HCT116 (cell line): ENCODE measurements at regions not wholly inside any gene's neighbourhood (a gene's known extent, or its start where the extent isn't known, plus 50 kb on each side); places are given as distances from the start of the nearest gene placed in this dataset.

ENCODE experiments used
- ATAC-seq: fragments of 200-7000 bp; cut with Tn5 transposase; 2 replicates; pipeline ENCODE4 v1.9.1; 2020; ENCODE audit warnings: mild to moderate bottlenecking, moderate library complexity
- BruUV-seq: library from RNA; stranded (reverse); fragments of 400-500 nt; replicated peaks from 2 replicates; lab custom pipeline; 2021; lab: Mats Ljungman, UMichigan
- CTCF ChIA-PET: fragments of 300-600 bp; sonication (Branson Sonifier 250); formaldehyde crosslinking; loops from one replicate; lab custom pipeline; 2021; ENCODE audit warnings: antibody characterized with exemption; lab: Charles Lee
- POLR2A ChIA-PET: fragments of 300-600, 350-600 bp; sonication (Branson Sonifier 250); formaldehyde crosslinking; loops from one replicate; lab custom pipeline; 2021; ENCODE audit warnings: antibody characterized with exemption; lab: Charles Lee
- RAD21 ChIA-PET, 2 experiments: fragments of 300-600 bp; sonication (Branson Sonifier 250); formaldehyde crosslinking; loops; one replicate each; lab custom pipeline; 2023; ENCODE audit warnings: low total read pairs in 2 of 2; ENCODE audit not compliant: uncharacterized antibody in 2 of 2, unreplicated experiment in 2 of 2, low non-redundant PET in 1 of 2; lab: Charles Lee
- DNase-seq: peaks from one replicate; pipeline ENCODE4 v3.0.0-alpha.2; 2010; ENCODE audit warnings: low read depth, low spot score
- H2AFZ ChIP-seq: fragments of 200-600 bp; shearing (Covaris generic), sonication (generic); 2 replicates; pipeline ENCODE4 v1.6.1; 2017; ENCODE audit warnings: low read depth, mixed run types, mixed read lengths, antibody characterized with exemption, low read length; ENCODE audit not compliant: poor library complexity, severe bottlenecking
- H3K27ac ChIP-seq: 2 replicates; pipeline ENCODE4 v1.5.1; 2012; ENCODE audit warnings: low read depth, low read length
- H3K27me3 ChIP-seq: fragments of 200-600 bp; sonication (generic); 2 replicates; pipeline ENCODE4 v1.6.1; 2016; ENCODE audit warnings: mixed run types, low read length, mixed read lengths; ENCODE audit not compliant: insufficient read depth
- H3K36me3 ChIP-seq, 2 experiments: fragments of 200-500 bp in 1 of 2; fragments of 200-600 bp in 1 of 2; sonication (Bioruptor generic) in 1 of 2; sonication (generic) in 1 of 2; 2 replicates each; pipeline versions ENCODE4 v1.5.1 to v1.6.1; 2014 to 2016; ENCODE audit warnings: low read length in 2 of 2, inconsistent platforms in 1 of 2, mixed read lengths in 1 of 2, mixed run types in 1 of 2; ENCODE audit not compliant: insufficient read depth in 2 of 2, control insufficient read depth in 1 of 2
- H3K4me1 ChIP-seq, 2 experiments: fragments of 200-600 bp in 1 of 2; sonication (generic) in 1 of 2; 2 replicates each; pipeline versions ENCODE4 v1.5.1 to v1.6.1; 2012 to 2017; ENCODE audit warnings: low read length in 2 of 2, inconsistent platforms in 1 of 2, mild to moderate bottlenecking in 1 of 2, mixed read lengths in 1 of 2, mixed run types in 1 of 2, moderate library complexity in 1 of 2; ENCODE audit not compliant: insufficient read depth in 2 of 2, control insufficient read depth in 1 of 2
- H3K4me2 ChIP-seq: fragments of 200-600 bp; sonication (generic); 2 replicates; pipeline ENCODE4 v1.6.1; 2017; ENCODE audit warnings: mixed run types, low read length, mixed read lengths
- H3K4me3 ChIP-seq, 2 experiments: fragments of 200-600 bp in 1 of 2; sonication (generic) in 1 of 2; replicated peaks in 1 of 2; 2 replicates each; pipeline ENCODE4 v1.5.1; 2011 to 2016; ENCODE audit warnings: low read length in 2 of 2, control low read depth in 1 of 2, low read depth in 1 of 2, mild to moderate bottlenecking in 1 of 2, mixed read lengths in 1 of 2, mixed run types in 1 of 2
- H3K79me2 ChIP-seq: fragments of 200-600 bp; sonication (generic); 2 replicates; pipeline ENCODE4 v1.6.1; 2017; ENCODE audit warnings: mild to moderate bottlenecking, mixed run types, low read length, moderate library complexity, mixed read lengths; ENCODE audit not compliant: insufficient read depth
- H3K9ac ChIP-seq: fragments of 200-600 bp; sonication (generic); 2 replicates; pipeline ENCODE4 v1.6.1; 2016; ENCODE audit warnings: low read length, mixed read lengths
- H3K9me2 ChIP-seq: fragments of 200-600 bp; sonication (generic), shearing (Covaris generic); 2 replicates; pipeline ENCODE4 v1.6.1; 2017; ENCODE audit warnings: mixed run types, mild to moderate bottlenecking, moderate library complexity; ENCODE audit not compliant: insufficient read depth
- H3K9me3 ChIP-seq, 2 experiments: fragments of 200-500 bp in 1 of 2; fragments of 200-600 bp in 1 of 2; sonication (Bioruptor generic) in 1 of 2; sonication (generic) in 1 of 2; 2 replicates each; pipeline ENCODE4 v1.6.1; 2014 to 2017; ENCODE audit warnings: low read length in 2 of 2, mixed read lengths in 2 of 2, inconsistent platforms in 1 of 2, low read depth in 1 of 2, mild to moderate bottlenecking in 1 of 2, mixed run types in 1 of 2, moderate library complexity in 1 of 2; ENCODE audit not compliant: control insufficient read depth in 1 of 2, insufficient read depth in 1 of 2
- H4K20me1 ChIP-seq: fragments of 200-600 bp; sonication (generic), shearing (Covaris generic); 2 replicates; pipeline ENCODE4 v1.6.1; 2017; ENCODE audit warnings: mixed run types, mild to moderate bottlenecking, moderate library complexity; ENCODE audit not compliant: insufficient read depth
- EGR1 ChIP-seq: IDR thresholded peaks from 2 replicates; pipeline ENCODE4 v1.6.1; 2012; ENCODE audit warnings: low read depth
- ELF1 ChIP-seq: IDR thresholded peaks from 2 replicates; pipeline ENCODE4 v1.6.1; 2012; ENCODE audit warnings: low read depth, borderline replicate concordance
- JUND ChIP-seq: IDR thresholded peaks from 2 replicates; pipeline ENCODE4 v1.6.1; 2012
- RAD21 ChIP-seq: IDR thresholded peaks from 2 replicates; pipeline ENCODE4 v1.6.1; 2012; ENCODE audit warnings: low read depth, mild to moderate bottlenecking
- SP1 ChIP-seq: IDR thresholded peaks from 2 replicates; pipeline ENCODE4 v1.6.1; 2012; ENCODE audit warnings: low read depth
- TCF7L2 ChIP-seq: IDR thresholded peaks from 2 replicates; pipeline ENCODE4 v1.7.0; 2011; ENCODE audit warnings: borderline replicate concordance, inconsistent platforms; ENCODE audit not compliant: insufficient read depth, insufficient read length; ENCODE audit errors: extremely low read depth
- YY1 ChIP-seq: IDR thresholded peaks from 2 replicates; pipeline ENCODE4 v1.6.1; 2011; ENCODE audit warnings: low read length, low read depth, moderate library complexity, mild to moderate bottlenecking; ENCODE audit not compliant: insufficient replicate concordance; ENCODE audit errors: extremely low read depth
- ZFX ChIP-seq: fragments of 450-650 bp; IDR thresholded peaks from 2 replicates; pipeline ENCODE4 v1.6.1; 2017
- intact Hi-C: fragments of 100-400 bp; cut with micrococcal nuclease; formaldehyde crosslinking; loops from 2 replicates; pipeline ENCODE4 v1.10.0; 2022
- TF ChIP-seq, protein P1 (sequence below), 3 experiments: fragments of 200-600 bp in 1 of 3; sonication (generic) in 1 of 3; IDR thresholded peaks in 2 of 3; conservative IDR thresholded peaks in 1 of 3; 2 replicates each; pipeline ENCODE4 v1.5.1; 2012 to 2017; ENCODE audit warnings: low read depth in 2 of 3, low read length in 2 of 3, antibody characterized with exemption in 1 of 3, borderline replicate concordance in 1 of 3, control low read depth in 1 of 3, mild to moderate bottlenecking in 1 of 3, mixed read lengths in 1 of 3, mixed run types in 1 of 3, moderate library complexity in 1 of 3; ENCODE audit not compliant: insufficient read depth in 1 of 3

- H3K4me1 ChIP-seq = no peaks in the 10 kb centered on the region
- no TSS peak for BruUV-seq
Measured at GRCh38 chr4:108502356-108502755, 118.0 kb upstream of the RPL34 start.

DNA sequence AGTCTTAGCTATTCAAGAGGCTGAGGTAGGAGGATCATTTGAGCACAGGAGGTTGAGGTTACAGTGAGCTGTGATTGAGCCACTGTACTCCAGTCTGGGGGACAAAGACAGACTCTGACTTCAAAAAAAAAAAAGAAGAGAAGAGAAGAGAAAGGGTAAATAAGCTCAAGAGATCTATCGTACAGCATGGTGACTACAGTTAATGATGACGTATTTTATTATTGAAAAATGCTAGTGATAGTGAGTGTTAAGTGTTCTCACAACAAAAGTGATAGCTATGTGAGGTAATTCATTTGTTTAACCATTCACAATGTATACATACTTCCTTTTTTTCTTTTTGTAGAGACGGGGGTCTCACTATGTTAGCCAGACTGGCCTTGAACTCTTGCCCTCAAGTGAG lies 121.5 kb upstream of the RPL34 start:
- intact Hi-C loops = no loop called here
- POLR2A ChIA-PET = no interaction called here

More at GRCh38 chr4:108502356-108502755, 118.0 kb upstream of the RPL34 start:
- Histone ChIP-seq H2AFZ (no peak overlapping the region), H3K79me2 (no peaks in the 10 kb centered on the region), H3K36me3 (no peaks in the 10 kb centered on the region), H3K9me3 (no peaks in the 10 kb centered on the region), H4K20me1 (no peaks in the 10 kb centered on the region), H3K9me2 (no peaks in the 10 kb centered on the region), H3K27ac (no peak overlapping the region), H3K9ac (no peak overlapping the region), H3K4me3 (no peak overlapping the region), H3K4me2 (no peak overlapping the region), H3K27me3 (no peaks in the 10 kb centered on the region)
- intact Hi-C loops = no loop called here
- DNase-seq (no peak), ATAC-seq (no peak)
- ChIA-PET CTCF (no interaction called here), RAD21 (no interaction called here), POLR2A (no interaction called here)
- TF ChIP-seq ZFX (no peak), YY1 (no peak), JUND (no peak), TCF7L2 (no peak), RAD21 (no peak), ELF1 (no peak), EGR1 (no peak)

More for the DNA sequence above, 121.5 kb upstream of the RPL34 start:
- BruUV-seq = no TSS peak
- no peaks in the 10 kb centered on the region for H3K4me1 ChIP-seq
- TF ChIP-seq RAD21 (no peak), SP1 (no peak)
- TF ChIP-seq, protein P1, sequence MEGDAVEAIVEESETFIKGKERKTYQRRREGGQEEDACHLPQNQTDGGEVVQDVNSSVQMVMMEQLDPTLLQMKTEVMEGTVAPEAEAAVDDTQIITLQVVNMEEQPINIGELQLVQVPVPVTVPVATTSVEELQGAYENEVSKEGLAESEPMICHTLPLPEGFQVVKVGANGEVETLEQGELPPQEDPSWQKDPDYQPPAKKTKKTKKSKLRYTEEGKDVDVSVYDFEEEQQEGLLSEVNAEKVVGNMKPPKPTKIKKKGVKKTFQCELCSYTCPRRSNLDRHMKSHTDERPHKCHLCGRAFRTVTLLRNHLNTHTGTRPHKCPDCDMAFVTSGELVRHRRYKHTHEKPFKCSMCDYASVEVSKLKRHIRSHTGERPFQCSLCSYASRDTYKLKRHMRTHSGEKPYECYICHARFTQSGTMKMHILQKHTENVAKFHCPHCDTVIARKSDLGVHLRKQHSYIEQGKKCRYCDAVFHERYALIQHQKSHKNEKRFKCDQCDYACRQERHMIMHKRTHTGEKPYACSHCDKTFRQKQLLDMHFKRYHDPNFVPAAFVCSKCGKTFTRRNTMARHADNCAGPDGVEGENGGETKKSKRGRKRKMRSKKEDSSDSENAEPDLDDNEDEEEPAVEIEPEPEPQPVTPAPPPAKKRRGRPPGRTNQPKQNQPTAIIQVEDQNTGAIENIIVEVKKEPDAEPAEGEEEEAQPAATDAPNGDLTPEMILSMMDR (IDR thresholded peaks at IDR 0.05 in 2 of 3, conservative IDR thresholded peaks at IDR 0.05 in 1 of 3; ENCODE audit: borderline replicate concordance in 1 of 3, insufficient read depth in 1 of 3, low read depth in 2 of 3, low read length in 2 of 3) = no peak
- TF ChIP-seq, all 23 proteins: peak for 0
- no peaks in the 10 kb centered on the region for H3K9me3 ChIP-seq
- ATAC-seq (no peak), DNase-seq (no peak)
- H3K27ac ChIP-seq = no peak overlapping the region
- no peak overlapping the region for H3K4me3 ChIP-seq
- H3K79me2 ChIP-seq = no peaks in the 10 kb centered on the region
- CTCF ChIA-PET = no interaction called here
- H3K9ac ChIP-seq = no peak overlapping the region
- RAD21 ChIA-PET = no interaction called here
- no peaks in the 10 kb centered on the region for H3K9me2 ChIP-seq
- no peaks in the 10 kb centered on the region for H3K27me3 ChIP-seq
- H3K4me2 ChIP-seq = no peak overlapping the region
- H2AFZ ChIP-seq = no peak overlapping the region
- no peaks in the 10 kb centered on the region for H3K36me3 ChIP-seq
- H4K20me1 ChIP-seq = no peaks in the 10 kb centered on the region
